NCI-H2029 treated with DMSO at 0.1 percent for 48 hours (cell line): ENCODE measurements at regions not wholly inside any gene's neighbourhood (a gene's known extent, or its start where the extent isn't known, plus 50 kb on each side); places are given as distances from the start of the nearest gene placed in this dataset.
"Not testable (repeated sequence)": the region's sequence is repeated elsewhere in the genome, so short reads cannot be mapped to it uniquely, and the experiment has no call there.

Experiments
- DNase-seq: peaks from one replicate; lab custom pipeline; 2025; lab: John Stamatoyannopoulos, UW

GRCh38 chrX:45668686-45669443 lies 468.2 kb upstream of the DIPK2B start:
- no peak for DNase-seq

- no peak for DNase-seq
Observed at GRCh38 chrX:45667666-45668065, 467.0 kb upstream of the DIPK2B start.

GRCh38 chrX:45664727-45665290 lies 464.1 kb upstream of the DIPK2B start:
- no peak for DNase-seq

GRCh38 chrX:45660477-45660876 lies 459.8 kb upstream of the DIPK2B start:
- no peak for DNase-seq

GRCh38 chrX:45633419-45633818 lies 432.7 kb upstream of the DIPK2B start:
- DNase-seq: no peak

- DNase-seq: no peak
Observed at GRCh38 chrX:45632506-45632905, 431.8 kb upstream of the DIPK2B start.

GRCh38 chrX:45630078-45630477 lies 429.4 kb upstream of the DIPK2B start:
- no peak for DNase-seq

- no peak for DNase-seq
Observed at GRCh38 chrX:45628041-45628440, 427.4 kb upstream of the DIPK2B start.

- DNase-seq: no peak
Observed at GRCh38 chrX:45623266-45623665, 422.6 kb upstream of the DIPK2B start.

- DNase-seq: no peak
Observed at GRCh38 chrX:45622538-45622937, 421.9 kb upstream of the DIPK2B start.

- DNase-seq: no peak
Observed at GRCh38 chrX:45622042-45622423, 421.4 kb upstream of the DIPK2B start.

- no peak for DNase-seq
Observed at GRCh38 chrX:45621376-45622041, 420.8 kb upstream of the DIPK2B start.

- DNase-seq: no peak
Observed at GRCh38 chrX:45619290-45619689, 418.6 kb upstream of the DIPK2B start.

GRCh38 chrX:45615591-45615990 lies 414.9 kb upstream of the DIPK2B start:
- not testable (repeated sequence) for DNase-seq

- no peak for DNase-seq
Observed at GRCh38 chrX:45614853-45615252, 414.2 kb upstream of the DIPK2B start.

GRCh38 chrX:45602151-45602550 lies 401.5 kb upstream of the DIPK2B start:
- no peak for DNase-seq

GRCh38 chrX:45601052-45601451 lies 400.4 kb upstream of the DIPK2B start:
- DNase-seq: no peak

GRCh38 chrX:45598861-45599260 lies 398.2 kb upstream of the DIPK2B start:
- DNase-seq: no peak

GRCh38 chrX:45596188-45596808 lies 395.6 kb upstream of the DIPK2B start:
- no peak for DNase-seq

- peak; percentile 7 for DNase-seq
Observed at GRCh38 chrX:45592101-45592500, 391.4 kb upstream of the DIPK2B start.

- peak; percentile 52 for DNase-seq
Observed at GRCh38 chrX:45591650-45592049, 391.0 kb upstream of the DIPK2B start.

GRCh38 chrX:45584717-45585116 lies 384.0 kb upstream of the DIPK2B start:
- DNase-seq: no peak

- DNase-seq: no peak
Observed at GRCh38 chrX:45577361-45577760, 376.7 kb upstream of the DIPK2B start.
